ENCODE measurements at regions not wholly inside any gene's neighbourhood (a gene's known extent, or its start where the extent isn't known, plus 50 kb on each side); places are given as distances from the start of the nearest gene placed in this dataset.

- Histone ChIP-seq H2AFZ (ENCODE audit: low read depth, low read length) (peak overlapping the region; percentile 93), H4K20me1 (replicated peaks; ENCODE audit: control insufficient read depth, extremely low read depth, insufficient read depth, low read length) (no peaks in the 10 kb centered on the region), H3K27ac (ENCODE audit: insufficient read depth, low read depth, low read length) (peak overlapping the region; percentile 73), H3K27me3 (ENCODE audit: control insufficient read depth in 2 of 2, insufficient read depth in 2 of 2, low read length in 2 of 2) (no peaks in the 10 kb centered on the region), H3K4me1 (ENCODE audit: control insufficient read depth, extremely low read depth, insufficient read depth, low read length) (peaks cover 16% of the 10 kb centered on the region), H3K4me3 (replicated peaks in 1 of 3; ENCODE audit: insufficient read depth in 1 of 3, low read depth in 1 of 3, low read length in 3 of 3) (peak overlapping the region in 1 of 3 experiments; percentile 41), H3K79me2 (ENCODE audit: control insufficient read depth, insufficient read depth, low read length) (no peaks in the 10 kb centered on the region), H3K9me1 (replicated peaks; ENCODE audit: control insufficient read depth, extremely low read depth, insufficient read depth, low read length) (no peaks in the 10 kb centered on the region), H3K9ac (replicated peaks; ENCODE audit: extremely low read depth, insufficient read depth, low read length) (peak overlapping the region; percentile 56), H3K9me3 (replicated peaks; ENCODE audit: control insufficient read depth, insufficient read depth, low read length) (no peaks in the 10 kb centered on the region), H3K36me3 (ENCODE audit: control insufficient read depth in 2 of 2, extremely low read depth in 1 of 2, insufficient read depth in 2 of 2, low read length in 2 of 2) (no peaks in the 10 kb centered on the region), H3K4me2 (ENCODE audit: insufficient read depth, low read length) (peak overlapping the region; percentile 85)
- TF ChIP-seq POLR2A (IDR thresholded peaks at IDR 0.05; ENCODE audit: low read depth, low read length), result no peak
- TF ChIP-seq MAX (IDR thresholded peaks at IDR 0.05; ENCODE audit: insufficient read depth, insufficient read length), result no peak
- peak; percentile 72 for TF ChIP-seq FOS (IDR thresholded peaks at IDR 0.05; ENCODE audit: borderline replicate concordance, insufficient read depth, low read length)
- TF ChIP-seq EZH2 (IDR thresholded peaks at IDR 0.05; ENCODE audit: borderline replicate concordance, low read depth, low read length, severe bottlenecking), result no peak
- no peak for TF ChIP-seq MYC (IDR thresholded peaks at IDR 0.05; ENCODE audit: low read depth, low read length)
- peak; percentile 29 for TF ChIP-seq JUN (IDR thresholded peaks at IDR 0.05; ENCODE audit: borderline replicate concordance, insufficient read depth, insufficient read length, low read depth)
- ChIA-PET POLR2A (no interaction called here), CTCF (interaction anchor here (1.2 to 1.9 kb wide), 3 partner anchors 20 to 135 kb away, joined by 4 to 10 read pairs (median 6); no protein-coding TSS in a partner anchor)
- peak; percentile 87 for DNase-seq (ENCODE audit: low read depth, low spot score)
- intact Hi-C loops (cut with micrococcal nuclease) (loop anchor here (1.0 kb wide), 2 partner anchors 68 to 240 kb away; no protein-coding TSS in a partner anchor), dilution Hi-C loops (cut with MboI; ENCODE audit: extremely low pct_ligation_motif_present, low sequenced_read_pairs) (no loop called here)
- BruUV-seq (replicated peaks), result no TSS peak
- FAIRE-seq, result peak; percentile 69
These were observed 238.8 kb downstream of the IKZF2 start for GRCh38 chr2:212912445-212913103.

- H3K27ac ChIP-seq (ENCODE audit: insufficient read depth, low read depth, low read length), result no peak overlapping the region
- H3K9ac ChIP-seq (replicated peaks; ENCODE audit: extremely low read depth, insufficient read depth, low read length), result no peak overlapping the region
- H2AFZ ChIP-seq (ENCODE audit: low read depth, low read length), result no peak overlapping the region
These were observed 240.4 kb downstream of the IKZF2 start for GRCh38 chr2:212911011-212911410.

More at GRCh38 chr2:212911011-212911410, 240.4 kb downstream of the IKZF2 start:
- H3K4me2 ChIP-seq (ENCODE audit: insufficient read depth, low read length), result no peak overlapping the region
- no TSS peak for BruUV-seq (replicated peaks)
- no peaks in the 10 kb centered on the region for H3K27me3 ChIP-seq (ENCODE audit: control insufficient read depth in 2 of 2, insufficient read depth in 2 of 2, low read length in 2 of 2)
- dilution Hi-C loops (cut with MboI; ENCODE audit: extremely low pct_ligation_motif_present, low sequenced_read_pairs) (no loop called here), intact Hi-C loops (cut with micrococcal nuclease) (no loop called here)
- no peaks in the 10 kb centered on the region for H3K9me1 ChIP-seq (replicated peaks; ENCODE audit: control insufficient read depth, extremely low read depth, insufficient read depth, low read length)
- TF ChIP-seq FOS (IDR thresholded peaks at IDR 0.05; ENCODE audit: borderline replicate concordance, insufficient read depth, low read length) (no peak), MYC (IDR thresholded peaks at IDR 0.05; ENCODE audit: low read depth, low read length) (no peak), MAX (IDR thresholded peaks at IDR 0.05; ENCODE audit: insufficient read depth, insufficient read length) (no peak), GATA2 (IDR thresholded peaks at IDR 0.05; ENCODE audit: insufficient read depth, insufficient read length, low read depth, low read length) (no peak), JUN (IDR thresholded peaks at IDR 0.05; ENCODE audit: borderline replicate concordance, insufficient read depth, insufficient read length, low read depth) (no peak), POLR2AphosphoS5 (IDR thresholded peaks at IDR 0.05; ENCODE audit: insufficient read depth, low read depth, low read length) (no peak), POLR2A (IDR thresholded peaks at IDR 0.05; ENCODE audit: low read depth, low read length) (no peak), CTCF (IDR thresholded peaks at IDR 0.05; ENCODE audit: extremely low read depth in 1 of 2, insufficient read depth in 1 of 2, low read depth in 1 of 2, low read length in 2 of 2) (no peak), EZH2 (IDR thresholded peaks at IDR 0.05; ENCODE audit: borderline replicate concordance, low read depth, low read length, severe bottlenecking) (no peak)
- no peaks in the 10 kb centered on the region for H3K9me3 ChIP-seq (replicated peaks; ENCODE audit: control insufficient read depth, insufficient read depth, low read length)
- no peaks in the 10 kb centered on the region for H3K36me3 ChIP-seq (ENCODE audit: control insufficient read depth in 2 of 2, extremely low read depth in 1 of 2, insufficient read depth in 2 of 2, low read length in 2 of 2)
- FAIRE-seq (no peak), DNase-seq (ENCODE audit: low read depth, low spot score) (no peak)
- no peaks in the 10 kb centered on the region for H3K79me2 ChIP-seq (ENCODE audit: control insufficient read depth, insufficient read depth, low read length)
- no peak overlapping the region for H3K4me3 ChIP-seq (replicated peaks in 1 of 3; ENCODE audit: insufficient read depth in 1 of 3, low read depth in 1 of 3, low read length in 3 of 3)
- ChIA-PET POLR2A (no interaction called here), CTCF (interaction anchor here (1.2 kb wide), 1 partner anchor 19 kb away, joined by 6 read pairs; no protein-coding TSS in a partner anchor)
- H4K20me1 ChIP-seq (replicated peaks; ENCODE audit: control insufficient read depth, extremely low read depth, insufficient read depth, low read length), result no peaks in the 10 kb centered on the region
- peaks cover 16% of the 10 kb centered on the region for H3K4me1 ChIP-seq (ENCODE audit: control insufficient read depth, extremely low read depth, insufficient read depth, low read length)
